Natural killer cell (primary cell): ENCODE measurements at regions not wholly inside any gene's neighbourhood (a gene's known extent, or its start where the extent isn't known, plus 50 kb on each side); places are given as distances from the start of the nearest gene placed in this dataset.

ENCODE experiments used
- ATAC-seq, 3 donors: fragments of 150-1000 bp in 2 of 3; fragments of 200-7000 bp in 1 of 3; cut with Tn5 transposase; 1 replicate in 1 of 3; 2 replicates in 2 of 3; pipeline ENCODE4 v1.10.0; 2021; ENCODE audit warnings: mild to moderate bottlenecking in 2 of 3, moderate library complexity in 2 of 3
- DNase-seq, 2 donors: peaks; one replicate each; pipeline versions ENCODE4 v3.0.0 to v3.0.0-alpha.2; 2013 to 2021; ENCODE audit warnings: mixed read lengths in 1 of 2
- H3K27ac ChIP-seq: one replicate; pipeline ENCODE4 v1.5.1; 2013; ENCODE audit warnings: mild to moderate bottlenecking, low read length
- H3K27me3 ChIP-seq: one replicate; pipeline ENCODE4 v1.6.1; 2013; ENCODE audit warnings: low read length; ENCODE audit not compliant: control insufficient read depth, insufficient read depth
- H3K36me3 ChIP-seq: one replicate; pipeline ENCODE4 v1.6.1; 2013; ENCODE audit warnings: low read length; ENCODE audit not compliant: control insufficient read depth, insufficient read depth
- H3K4me1 ChIP-seq: one replicate; pipeline ENCODE4 v1.6.1; 2013; ENCODE audit warnings: low read length; ENCODE audit not compliant: control insufficient read depth, insufficient read depth
- H3K4me3 ChIP-seq: one replicate; pipeline ENCODE4 v1.5.1; 2013; ENCODE audit warnings: low read length
- H3K9me3 ChIP-seq: one replicate; pipeline ENCODE4 v1.6.1; 2013; ENCODE audit warnings: low read length; ENCODE audit not compliant: control insufficient read depth, insufficient read depth
- H3K27ac Mint-ChIP-seq, 2 donors: one replicate each; pipeline ENCODE4 v1.8.0; 2022; ENCODE audit warnings: mild to moderate bottlenecking in 2 of 2, mixed read lengths in 2 of 2, moderate library complexity in 1 of 2
- H3K27me3 Mint-ChIP-seq, 2 donors: one replicate each; pipeline ENCODE4 v1.8.0; 2022; ENCODE audit warnings: low read depth in 2 of 2, mixed read lengths in 2 of 2
- H3K36me3 Mint-ChIP-seq: one replicate; pipeline ENCODE4 v1.8.0; 2022; ENCODE audit warnings: mixed read lengths
- H3K4me1 Mint-ChIP-seq, 2 donors: one replicate each; pipeline ENCODE4 v1.8.0; 2022; ENCODE audit warnings: mixed read lengths in 2 of 2
- H3K4me3 Mint-ChIP-seq: one replicate; pipeline ENCODE4 v1.8.0; 2022; ENCODE audit warnings: mild to moderate bottlenecking, moderate library complexity, mixed read lengths
- H3K9me3 Mint-ChIP-seq, 2 donors: one replicate each; pipeline ENCODE4 v1.8.0; 2022; ENCODE audit warnings: mixed read lengths in 2 of 2
- CTCF ChIP-seq: fragments of 200-600 bp; IDR thresholded peaks from one replicate; pipeline ENCODE4 v1.8.0; 2022; ENCODE audit warnings: antibody characterized with exemption
- WGBS: methylation state at CpG from one replicate; pipeline ENCODE4 v1.1.7; 2013; ENCODE audit warnings: missing lambda C conversion rate; ENCODE audit not compliant: insufficient coverage; 5-methylcytosine and 5-hydroxymethylcytosine counted together
- intact Hi-C: fragments of 100-400 bp; cut with micrococcal nuclease; formaldehyde crosslinking; loops from one replicate; pipeline ENCODE4 v1.14.2; 2022

GRCh38 chr14:103189481-103190470 is 66.5 kb downstream of the TNFAIP2 start:
- H3K27me3 Mint-ChIP-seq = peaks cover 45 to 69% of the 10 kb centered on the region in 2 donors
- Histone ChIP-seq H3K9me3 (no peaks in the 10 kb centered on the region), H3K4me1 (no peaks in the 10 kb centered on the region), H3K27me3 (peaks cover 15% of the 10 kb centered on the region), H3K27ac (no peak overlapping the region), H3K4me3 (no peak overlapping the region), H3K36me3 (no peaks in the 10 kb centered on the region)
- no peaks in the 10 kb centered on the region for H3K9me3 Mint-ChIP-seq
- ATAC-seq (no peak), DNase-seq (no peak)
- peaks cover 5 to 9% of the 10 kb centered on the region in 2 donors for H3K4me1 Mint-ChIP-seq
- WGBS = 49% methylated on average over 48 of the region's 48 CpGs
- H3K4me3 Mint-ChIP-seq = peak overlapping the region; percentile 25
- H3K27ac Mint-ChIP-seq = no peak overlapping the region
- intact Hi-C loops = loop anchor here (5.0 to 10.0 kb wide), 2 partner anchors 112 to 495 kb away; no protein-coding TSS in a partner anchor
- no peaks in the 10 kb centered on the region for H3K36me3 Mint-ChIP-seq
- TF ChIP-seq CTCF = no peak

- H3K27ac Mint-ChIP-seq = no peak overlapping the region
- 81% methylated on average over 11 of the region's 11 CpGs for WGBS
- H3K4me1 ChIP-seq = no peaks in the 10 kb centered on the region
- peaks cover 5 to 9% of the 10 kb centered on the region in 2 donors for H3K4me1 Mint-ChIP-seq
- H3K9me3 Mint-ChIP-seq = no peaks in the 10 kb centered on the region
- H3K27me3 Mint-ChIP-seq = peaks cover 45 to 67% of the 10 kb centered on the region in 2 donors
- H3K27ac ChIP-seq = no peak overlapping the region
- intact Hi-C loops = no loop called here
- TF ChIP-seq CTCF = no peak
- peaks cover 15% of the 10 kb centered on the region for H3K27me3 ChIP-seq
- H3K4me3 ChIP-seq = no peak overlapping the region
- no peak for DNase-seq
- ATAC-seq = no peak
- no peak overlapping the region for H3K4me3 Mint-ChIP-seq
- H3K36me3 ChIP-seq = no peaks in the 10 kb centered on the region
- H3K9me3 ChIP-seq = no peaks in the 10 kb centered on the region
- H3K36me3 Mint-ChIP-seq = no peaks in the 10 kb centered on the region
These were observed 67.5 kb downstream of the TNFAIP2 start for GRCh38 chr14:103190741-103191140.

GRCh38 chr14:103191844-103192243 is 68.6 kb downstream of the TNFAIP2 start:
- H3K27me3 Mint-ChIP-seq = peaks cover 40 to 56% of the 10 kb centered on the region in 2 donors
- intact Hi-C loops = no loop called here
- no peak for ATAC-seq

More at GRCh38 chr14:103191844-103192243, 68.6 kb downstream of the TNFAIP2 start:
- no peaks in the 10 kb centered on the region for H3K36me3 ChIP-seq
- DNase-seq = no peak
- H3K9me3 ChIP-seq = no peaks in the 10 kb centered on the region
- peaks cover 11% of the 10 kb centered on the region for H3K27me3 ChIP-seq
- Mint-ChIP-seq H3K27ac (no peak overlapping the region), H3K9me3 (no peaks in the 10 kb centered on the region), H3K36me3 (no peaks in the 10 kb centered on the region), H3K4me3 (no peak overlapping the region), H3K4me1 (peaks cover 5 to 9% of the 10 kb centered on the region in 2 donors)
- TF ChIP-seq CTCF = no peak
- no peak overlapping the region for H3K4me3 ChIP-seq
- WGBS = 83% methylated on average over 3 of the region's 3 CpGs
- H3K4me1 ChIP-seq = no peaks in the 10 kb centered on the region
- H3K27ac ChIP-seq = no peak overlapping the region
